ENCODE measurements at regions not wholly inside any gene's neighbourhood (a gene's known extent, or its start where the extent isn't known, plus 50 kb on each side); places are given as distances from the start of the nearest gene placed in this dataset.

- no peak for DNase-seq (ENCODE audit: low read depth, low spot score)
Measured at GRCh38 chr1:185581020-185581419, 153.2 kb upstream of the HMCN1 start.

- DNase-seq (ENCODE audit: low read depth, low spot score): no peak
Measured at GRCh38 chr1:185578293-185578692, 155.9 kb upstream of the HMCN1 start.

- no peak for DNase-seq (ENCODE audit: low read depth, low spot score)
Measured at GRCh38 chr1:185574139-185574875, 159.9 kb upstream of the HMCN1 start.

GRCh38 chr1:185573677-185574076 lies 160.5 kb upstream of the HMCN1 start:
- DNase-seq (ENCODE audit: low read depth, low spot score): no peak

- DNase-seq (ENCODE audit: low read depth, low spot score): no peak
Measured at GRCh38 chr1:185573162-185573561, 161.0 kb upstream of the HMCN1 start.

GRCh38 chr1:185570962-185571361 lies 163.2 kb upstream of the HMCN1 start:
- DNase-seq (ENCODE audit: low read depth, low spot score): no peak

GRCh38 chr1:185568155-185569123 lies 165.8 kb upstream of the HMCN1 start:
- DNase-seq (ENCODE audit: low read depth, low spot score): no peak

- no peak for DNase-seq (ENCODE audit: low read depth, low spot score)
Measured at GRCh38 chr1:185567440-185567839, 166.8 kb upstream of the HMCN1 start.

- peak; percentile 29 for DNase-seq (ENCODE audit: low read depth, low spot score)
Measured at GRCh38 chr1:185566995-185567394, 167.2 kb upstream of the HMCN1 start.

GRCh38 chr1:185565302-185565701 lies 168.9 kb upstream of the HMCN1 start:
- no peak for DNase-seq (ENCODE audit: low read depth, low spot score)

- no peak for DNase-seq (ENCODE audit: low read depth, low spot score)
Measured at GRCh38 chr1:185564816-185565215, 169.4 kb upstream of the HMCN1 start.

GRCh38 chr1:185562461-185563359 lies 171.5 kb upstream of the HMCN1 start:
- DNase-seq (ENCODE audit: low read depth, low spot score): no peak

- no peak for DNase-seq (ENCODE audit: low read depth, low spot score)
Measured at GRCh38 chr1:185561629-185562028, 172.6 kb upstream of the HMCN1 start.

- DNase-seq (ENCODE audit: low read depth, low spot score): no peak
Measured at GRCh38 chr1:185560760-185561159, 173.4 kb upstream of the HMCN1 start.

GRCh38 chr1:185559684-185560331 lies 174.4 kb upstream of the HMCN1 start:
- DNase-seq (ENCODE audit: low read depth, low spot score): no peak

GRCh38 chr1:185559151-185559550 lies 175.0 kb upstream of the HMCN1 start:
- DNase-seq (ENCODE audit: low read depth, low spot score): no peak

GRCh38 chr1:185556561-185556960 lies 177.6 kb upstream of the HMCN1 start:
- no peak for DNase-seq (ENCODE audit: low read depth, low spot score)

GRCh38 chr1:185555743-185556142 lies 178.4 kb upstream of the HMCN1 start:
- DNase-seq (ENCODE audit: low read depth, low spot score): no peak

GRCh38 chr1:185551008-185551407 lies 183.2 kb upstream of the HMCN1 start:
- no peak for DNase-seq (ENCODE audit: low read depth, low spot score)

- no peak for DNase-seq (ENCODE audit: low read depth, low spot score)
Measured at GRCh38 chr1:185549906-185550305, 184.3 kb upstream of the HMCN1 start.

GRCh38 chr1:185546029-185546428 lies 188.2 kb upstream of the HMCN1 start:
- no peak for DNase-seq (ENCODE audit: low read depth, low spot score)

Data from brain pericyte (primary cell).